Retina (tissue), 1 donor: ENCODE measurements at regions not wholly inside any gene's neighbourhood (a gene's known extent, or its start where the extent isn't known, plus 50 kb on each side); places are given as distances from the start of the nearest gene placed in this dataset.

ENCODE experiments used
- DNase-seq: peaks from one replicate; pipeline ENCODE4 v3.0.0-alpha.2; 2016

- DNase-seq: no peak
Measured at GRCh38 chr5:34563931-34564709, 92.0 kb upstream of the RAI14 start.

- DNase-seq: no peak
Measured at GRCh38 chr5:34564710-34565235, 91.4 kb upstream of the RAI14 start.

- no peak for DNase-seq
Measured at GRCh38 chr5:34570143-34570542, 86.0 kb upstream of the RAI14 start.

- DNase-seq: no peak
Measured at GRCh38 chr5:34570721-34571676, 85.1 kb upstream of the RAI14 start.

- no peak for DNase-seq
Measured at GRCh38 chr5:34571677-34572041, 84.5 kb upstream of the RAI14 start.

- no peak for DNase-seq
Measured at GRCh38 chr5:34574936-34575467, 81.1 kb upstream of the RAI14 start.

- no peak for DNase-seq
Measured at GRCh38 chr5:34576891-34577666, 79.0 kb upstream of the RAI14 start.

- no peak for DNase-seq
Measured at GRCh38 chr5:34578962-34579361, 77.2 kb upstream of the RAI14 start.

GRCh38 chr5:34580983-34581382, 75.1 kb upstream of the RAI14 start:
- no peak for DNase-seq

- DNase-seq: no peak
Measured at GRCh38 chr5:34582371-34582770, 73.8 kb upstream of the RAI14 start.

GRCh38 chr5:34583167-34583566, 73.0 kb upstream of the RAI14 start:
- DNase-seq: no peak

- no peak for DNase-seq
Measured at GRCh38 chr5:34584165-34584564, 72.0 kb upstream of the RAI14 start.

- no peak for DNase-seq
Measured at GRCh38 chr5:34585601-34586104, 70.5 kb upstream of the RAI14 start.

GRCh38 chr5:34586117-34586885, 69.8 kb upstream of the RAI14 start:
- no peak for DNase-seq

GRCh38 chr5:34587355-34588241, 68.5 kb upstream of the RAI14 start:
- DNase-seq: no peak

- DNase-seq: no peak
Measured at GRCh38 chr5:34589832-34590231, 66.3 kb upstream of the RAI14 start.

- no peak for DNase-seq
Measured at GRCh38 chr5:34591723-34592122, 64.4 kb upstream of the RAI14 start.

- no peak for DNase-seq
Measured at GRCh38 chr5:34597034-34598027, 58.8 kb upstream of the RAI14 start.

- DNase-seq: peak; percentile 31
Measured at GRCh38 chr5:34598177-34598794, 57.8 kb upstream of the RAI14 start.
